GM12878 (cell line): ENCODE measurements at regions not wholly inside any gene's neighbourhood (a gene's known extent, or its start where the extent isn't known, plus 50 kb on each side); places are given as distances from the start of the nearest gene placed in this dataset.

Experiments used
- ATAC-seq: fragments of 200-7000 bp; cut with Tn5 transposase; 3 replicates; pipeline ENCODE4 v1.9.1; 2020; ENCODE audit warnings: mild to moderate bottlenecking, moderate library complexity
- BruUV-seq: library from RNA; stranded (reverse); fragments of 400-500 nt; replicated peaks from 2 replicates; lab custom pipeline; 2021; lab: Mats Ljungman, UMichigan
- CTCF ChIA-PET: fragments of 300-600 bp; sonication (Branson Sonifier 250); formaldehyde crosslinking; extraction: SDS; loops from one replicate; lab custom pipeline; 2021; ENCODE audit warnings: inconsistent platforms; lab: Yijun Ruan, JAX
- POLR2A ChIA-PET: fragments of 350-600 bp; formaldehyde crosslinking; extraction: SDS; loops from one replicate; lab custom pipeline; 2021; ENCODE audit warnings: inconsistent platforms; lab: Charles Lee
- RAD21 ChIA-PET: fragments of 300-600 bp; sonication (Branson Sonifier 250); formaldehyde crosslinking; loops from one replicate; lab custom pipeline; 2023; ENCODE audit warnings: antibody characterized with exemption; ENCODE audit not compliant: unreplicated experiment; lab: Charles Lee
- SMC1A ChIA-PET: fragments of 300-600 bp; sonication (Branson Sonifier 250); formaldehyde crosslinking; loops from one replicate; lab custom pipeline; 2023; ENCODE audit not compliant: unreplicated experiment, uncharacterized antibody; lab: Charles Lee
- DNase-seq: peaks from one replicate; pipeline ENCODE4 v3.0.0-alpha.2; 2011; ENCODE audit warnings: low read depth, low spot score
- FAIRE-seq: peaks from 3 replicates; lab custom pipeline; 2011; peaks lifted over from hg19 to GRCh38; lab: Jason Lieb, UNC
- H2AFZ ChIP-seq: 2 replicates; pipeline ENCODE4 v1.6.0; 2011; ENCODE audit warnings: low read depth, low read length, control low read depth; ENCODE audit not compliant: control insufficient read depth
- H3K27ac ChIP-seq: 2 replicates; pipeline ENCODE4 v1.5.1; 2011; ENCODE audit warnings: control low read depth; ENCODE audit not compliant: control insufficient read depth, insufficient read depth
- H3K27me3 ChIP-seq, 2 experiments: replicated peaks in 1 of 2; 2 replicates each; pipeline versions ENCODE4 v1.6.0 to v1.6.1; 2011; ENCODE audit warnings: low read length in 1 of 2; ENCODE audit not compliant: control insufficient read depth in 2 of 2, insufficient read depth in 2 of 2
- H3K36me3 ChIP-seq, 2 experiments: 2 replicates each; pipeline ENCODE4 v1.5.1; 2011; ENCODE audit warnings: low read length in 1 of 2; ENCODE audit not compliant: control insufficient read depth in 2 of 2, insufficient read depth in 2 of 2
- H3K4me1 ChIP-seq: 2 replicates; pipeline ENCODE4 v1.6.1; 2011; ENCODE audit warnings: mild to moderate bottlenecking, low read length, moderate library complexity, mixed read lengths; ENCODE audit not compliant: control insufficient read depth, insufficient read depth
- H3K4me2 ChIP-seq: 2 replicates; pipeline ENCODE4 v1.6.0; 2011; ENCODE audit warnings: control low read depth; ENCODE audit not compliant: control insufficient read depth, insufficient read depth
- H3K4me3 ChIP-seq: fragments of 200-600 bp; sonication (generic); 2 replicates; pipeline ENCODE4 v1.5.1; 2016
- H3K79me2 ChIP-seq: 2 replicates; pipeline ENCODE4 v1.6.0; 2011; ENCODE audit warnings: low read length; ENCODE audit not compliant: control insufficient read depth, insufficient read depth
- H3K9ac ChIP-seq: 2 replicates; pipeline ENCODE4 v1.8.0; 2011; ENCODE audit warnings: low read length, control low read depth, mixed read lengths; ENCODE audit not compliant: control insufficient read depth, insufficient read depth
- H3K9me3 ChIP-seq: replicated peaks from 3 replicates; pipeline ENCODE4 v1.5.1; 2011; ENCODE audit warnings: mild to moderate bottlenecking, low read length; ENCODE audit not compliant: control insufficient read depth, insufficient read depth
- H4K20me1 ChIP-seq: 2 replicates; pipeline ENCODE4 v1.6.0; 2011; ENCODE audit not compliant: control insufficient read depth, insufficient read depth
- BACH1 ChIP-seq: fragments of 450-650 bp; IDR thresholded peaks from 2 replicates; pipeline ENCODE4 v1.6.1; 2017; ENCODE audit warnings: mild to moderate bottlenecking, borderline replicate concordance
- CBX3 ChIP-seq: fragments of 200-600 bp; sonication (generic); IDR thresholded peaks from 2 replicates; pipeline ENCODE4 v1.6.1; 2016; ENCODE audit warnings: low read depth, borderline replicate concordance
- CHD1 ChIP-seq: IDR thresholded peaks from 2 replicates; pipeline ENCODE4 v1.6.1; 2012; ENCODE audit warnings: low read depth, low read length, improper control_type of control experiment
- FOXK2 ChIP-seq: fragments of 450-650 bp; IDR thresholded peaks from 2 replicates; pipeline ENCODE4 v1.6.1; 2017; ENCODE audit warnings: mild to moderate bottlenecking, moderate library complexity
- JUND ChIP-seq: IDR thresholded peaks from 2 replicates; pipeline ENCODE4 v1.6.1; 2012; ENCODE audit warnings: low read depth, mild to moderate bottlenecking, low read length, improper control_type of control experiment, moderate library complexity
- PAX8 ChIP-seq: fragments of 450-650 bp; IDR thresholded peaks from 2 replicates; pipeline ENCODE4 v1.6.1; 2017; ENCODE audit warnings: mild to moderate bottlenecking, moderate library complexity
- PBX3 ChIP-seq: IDR thresholded peaks from 2 replicates; pipeline ENCODE4 v1.6.1; 2011; ENCODE audit warnings: mild to moderate bottlenecking, low read depth, low read length, moderate library complexity; ENCODE audit not compliant: insufficient replicate concordance
- RELB ChIP-seq: fragments of 450-650 bp; IDR thresholded peaks from 2 replicates; pipeline ENCODE4 v1.6.1; 2017; ENCODE audit warnings: low read depth, mild to moderate bottlenecking, moderate library complexity
- SMC3 ChIP-seq: IDR thresholded peaks from 2 replicates; pipeline ENCODE4 v1.6.1; 2011; ENCODE audit warnings: low read length, improper control_type of control experiment, borderline replicate concordance
- SRF ChIP-seq, 2 experiments: IDR thresholded peaks; 2 replicates each; pipeline ENCODE4 v1.6.1; 2011; ENCODE audit warnings: low read depth in 2 of 2, low read length in 2 of 2, mild to moderate bottlenecking in 1 of 2, moderate library complexity in 1 of 2
- SUPT20H ChIP-seq: IDR thresholded peaks from 2 replicates; pipeline ENCODE4 v1.6.1; 2011; ENCODE audit warnings: low read depth, mild to moderate bottlenecking, low read length, moderate library complexity, borderline replicate concordance; ENCODE audit not compliant: control insufficient read depth
- USF2 ChIP-seq: IDR thresholded peaks from 2 replicates; pipeline ENCODE4 v1.6.1; 2011; ENCODE audit warnings: low read depth, low read length, improper control_type of control experiment, borderline replicate concordance
- WGBS: methylation state at CpG from one replicate; pipeline ENCODE4 v1.1.6; 2016; ENCODE audit warnings: low lambda C conversion rate; ENCODE audit not compliant: insufficient replicate concordance, insufficient coverage; ENCODE audit errors: missing lambda C conversion rate; 5-methylcytosine and 5-hydroxymethylcytosine counted together
- in situ Hi-C: fragments of 300-500 bp; cut with MboI; formaldehyde crosslinking; loops from 9 replicates; pipeline ENCODE4 v1.14.3; 2018; ENCODE audit warnings: mixed read lengths
- intact Hi-C: fragments of 100-400 bp; cut with micrococcal nuclease; formaldehyde crosslinking; loops from one replicate; pipeline ENCODE4 v1.14.2; 2022; ENCODE audit not compliant: unreplicated experiment

GRCh38 chr16:51543971-51544370 lies 392.9 kb upstream of the SALL1 start:
- no peak overlapping the region for H3K27ac ChIP-seq
- H3K4me2 ChIP-seq, result no peak overlapping the region
- H3K79me2 ChIP-seq, result no peaks in the 10 kb centered on the region
- no TSS peak for BruUV-seq
- ChIA-PET POLR2A (interaction anchor here (0.6 kb wide), 1 partner anchor 979 kb away, joined by 3 read pairs; no protein-coding TSS in a partner anchor), RAD21 (no interaction called here), SMC1A (interaction anchor here (0.7 to 1.3 kb wide), 3 partner anchors 9 to 41 kb away, joined by 3 to 8 read pairs (median 4); no protein-coding TSS in a partner anchor), CTCF (no interaction called here)
- no peak for ATAC-seq
- H3K9ac ChIP-seq, result no peak overlapping the region
- H4K20me1 ChIP-seq, result no peaks in the 10 kb centered on the region
- no peaks in the 10 kb centered on the region for H3K4me1 ChIP-seq
- no peaks in the 10 kb centered on the region for H3K36me3 ChIP-seq
- DNase-seq, result no peak
- no peak for FAIRE-seq
- H3K4me3 ChIP-seq, result no peak overlapping the region
- no peaks in the 10 kb centered on the region for H3K9me3 ChIP-seq
- intact Hi-C loops, result no loop called here
- in situ Hi-C loops, result no loop called here
- WGBS, result 17% methylated on average over 9 of the region's 9 CpGs
- no peak overlapping the region for H2AFZ ChIP-seq
- no peaks in the 10 kb centered on the region for H3K27me3 ChIP-seq
- TF ChIP-seq SRF (IDR thresholded peaks at IDR 0.05; ENCODE audit: low read depth in 2 of 2, low read length in 2 of 2) (no peak), PBX3 (no peak), SUPT20H (no peak), CHD1 (no peak), USF2 (no peak), PAX8 (no peak), SMC3 (no peak), FOXK2 (no peak), BACH1 (no peak), JUND (no peak), CBX3 (no peak), RELB (no peak)
